WTC11 (cell line): ENCODE measurements at regions not wholly inside any gene's neighbourhood (a gene's known extent, or its start where the extent isn't known, plus 50 kb on each side); places are given as distances from the start of the nearest gene placed in this dataset.

Experiments used
- ATAC-seq: fragments of 200-7000 bp; cut with Tn5 transposase; 2 replicates; pipeline ENCODE4 v1.10.0; 2021; ENCODE audit warnings: mild to moderate bottlenecking, moderate library complexity
- CTCF ChIA-PET: fragments of 300-600 bp; sonication (Branson Sonifier 250); formaldehyde crosslinking; loops from one replicate; lab custom pipeline; 2021; ENCODE audit warnings: antibody characterized with exemption; lab: Charles Lee
- POLR2A ChIA-PET: fragments of 350-600 bp; sonication (Branson Sonifier 250); formaldehyde crosslinking; loops from one replicate; lab custom pipeline; 2021; ENCODE audit warnings: antibody characterized with exemption; lab: Charles Lee
- DNase-seq: peaks from one replicate; pipeline ENCODE4 v3.0.0; 2021; ENCODE audit warnings: low spot score
- H3K27ac Mint-ChIP-seq: 2 replicates; pipeline ENCODE4 v1.8.0; 2021; ENCODE audit warnings: mixed read lengths
- H3K27me3 Mint-ChIP-seq: 2 replicates; pipeline ENCODE4 v1.8.0; 2021; ENCODE audit warnings: low read depth, mild to moderate bottlenecking, moderate library complexity, mixed read lengths
- H3K36me3 Mint-ChIP-seq: 2 replicates; pipeline ENCODE4 v1.8.0; 2021; ENCODE audit warnings: mixed read lengths
- H3K4me1 Mint-ChIP-seq: 2 replicates; pipeline ENCODE4 v1.8.0; 2022; ENCODE audit warnings: mixed read lengths
- H3K4me3 Mint-ChIP-seq: 2 replicates; pipeline ENCODE4 v1.8.0; 2021; ENCODE audit warnings: mild to moderate bottlenecking, moderate library complexity, mixed read lengths
- H3K9me3 Mint-ChIP-seq: 2 replicates; pipeline ENCODE4 v1.8.0; 2021; ENCODE audit warnings: mixed read lengths
- ATF1 ChIP-seq: sonication (generic); formaldehyde crosslinking; IDR thresholded peaks from 2 replicates; pipeline ENCODE4 v1.8.1; 2023; ENCODE audit warnings: mild to moderate bottlenecking, moderate library complexity, missing genetic modification reagents
- ATF3 ChIP-seq: sonication (generic); formaldehyde crosslinking; conservative IDR thresholded peaks from 2 replicates; pipeline ENCODE4 v1.8.1; 2022; ENCODE audit warnings: mild to moderate bottlenecking, missing genetic modification reagents
- ATF6 ChIP-seq: sonication (generic); formaldehyde crosslinking; IDR thresholded peaks from 2 replicates; pipeline ENCODE4 v1.8.1; 2023; ENCODE audit warnings: mild to moderate bottlenecking, missing genetic modification reagents
- CDX4 ChIP-seq: fragments of 250-450 bp; sonication (Bioruptor Pico); IDR thresholded peaks from 2 replicates; pipeline ENCODE4 v1.9.0; 2021; ENCODE audit warnings: moderate library complexity, mild to moderate bottlenecking, inconsistent platforms, borderline replicate concordance
- E2F5 ChIP-seq: sonication (generic); formaldehyde crosslinking; IDR thresholded peaks from 2 replicates; pipeline ENCODE4 v1.8.1; 2022; ENCODE audit warnings: mild to moderate bottlenecking, moderate library complexity, missing genetic modification reagents
- EMX1 ChIP-seq: fragments of 250-450 bp; sonication (Bioruptor Pico); IDR thresholded peaks from 2 replicates; pipeline ENCODE4 v1.8.0; 2021; ENCODE audit warnings: mild to moderate bottlenecking
- FOXP1 ChIP-seq: sonication (generic); formaldehyde crosslinking; IDR thresholded peaks from 2 replicates; pipeline ENCODE4 v1.8.0; 2022; ENCODE audit warnings: missing genetic modification reagents, mild to moderate bottlenecking, moderate library complexity, borderline replicate concordance
- FOXP4 ChIP-seq: sonication (generic); formaldehyde crosslinking; IDR thresholded peaks from 2 replicates; pipeline ENCODE4 v1.8.0; 2022; ENCODE audit warnings: mild to moderate bottlenecking, missing genetic modification reagents
- GABPB1 ChIP-seq: sonication (generic); formaldehyde crosslinking; IDR thresholded peaks from 2 replicates; pipeline ENCODE4 v1.8.1; 2023; ENCODE audit warnings: mild to moderate bottlenecking, missing genetic modification reagents
- GRHL2 ChIP-seq: fragments of 250-450 bp; sonication (Bioruptor Pico); IDR thresholded peaks from 2 replicates; pipeline ENCODE4 v1.8.0; 2022; ENCODE audit warnings: mild to moderate bottlenecking, moderate library complexity; ENCODE audit not compliant: insufficient replicate concordance, severe bottlenecking
- JAZF1 ChIP-seq: fragments of 250-450 bp; sonication (Bioruptor Pico); IDR thresholded peaks from 2 replicates; pipeline ENCODE4 v1.9.0; 2021; ENCODE audit warnings: moderate library complexity, mild to moderate bottlenecking, inconsistent platforms
- MYBL2 ChIP-seq: sonication (generic); formaldehyde crosslinking; IDR thresholded peaks from 2 replicates; pipeline ENCODE4 v1.8.1; 2023; ENCODE audit warnings: mild to moderate bottlenecking, moderate library complexity, missing genetic modification reagents
- NR1H2 ChIP-seq: sonication (generic); formaldehyde crosslinking; IDR thresholded peaks from 2 replicates; pipeline ENCODE4 v1.9.0; 2021; ENCODE audit warnings: mild to moderate bottlenecking, moderate library complexity, missing genetic modification reagents
- NR3C1 ChIP-seq: sonication (generic); formaldehyde crosslinking; conservative IDR thresholded peaks from 2 replicates; pipeline ENCODE4 v1.8.1; 2023; ENCODE audit warnings: low read depth, mild to moderate bottlenecking, missing genetic modification reagents
- PRDM15 ChIP-seq: sonication (generic); formaldehyde crosslinking; IDR thresholded peaks from 2 replicates; pipeline ENCODE4 v1.8.0; 2022; ENCODE audit warnings: missing genetic modification reagents
- PREB ChIP-seq: sonication (generic); formaldehyde crosslinking; IDR thresholded peaks from 2 replicates; pipeline ENCODE4 v1.8.1; 2022; ENCODE audit warnings: mild to moderate bottlenecking, missing genetic modification reagents, moderate library complexity, borderline replicate concordance
- PRRX2 ChIP-seq: fragments of 250-450 bp; sonication (Bioruptor Pico); IDR thresholded peaks from 2 replicates; pipeline ENCODE4 v1.8.0; 2021; ENCODE audit warnings: mild to moderate bottlenecking
- SMAD4 ChIP-seq: sonication (generic); formaldehyde crosslinking; IDR thresholded peaks from 2 replicates; pipeline ENCODE4 v1.8.0; 2022; ENCODE audit warnings: mild to moderate bottlenecking, missing genetic modification reagents
- SP1 ChIP-seq: sonication (generic); formaldehyde crosslinking; conservative IDR thresholded peaks from 2 replicates; pipeline ENCODE4 v1.8.1; 2022; ENCODE audit warnings: missing genetic modification reagents
- TCF7 ChIP-seq: sonication (generic); formaldehyde crosslinking; IDR thresholded peaks from 2 replicates; pipeline ENCODE4 v1.8.0; 2022; ENCODE audit warnings: mild to moderate bottlenecking, low read depth, missing genetic modification reagents, moderate library complexity
- TEAD1 ChIP-seq: sonication (generic); formaldehyde crosslinking; IDR thresholded peaks from 2 replicates; pipeline ENCODE4 v1.8.0; 2022; ENCODE audit warnings: mild to moderate bottlenecking, missing genetic modification reagents
- ZNF121 ChIP-seq: sonication (generic); formaldehyde crosslinking; IDR thresholded peaks from 2 replicates; pipeline ENCODE4 v1.8.0; 2023; ENCODE audit warnings: missing genetic modification reagents
- ZNF416 ChIP-seq: fragments of 250-450 bp; sonication (Bioruptor Pico); IDR thresholded peaks from 2 replicates; pipeline ENCODE4 v1.9.0; 2021; ENCODE audit warnings: mild to moderate bottlenecking, inconsistent platforms
- ZNF512 ChIP-seq: sonication (generic); formaldehyde crosslinking; IDR thresholded peaks from 2 replicates; pipeline ENCODE4 v1.8.1; 2022; ENCODE audit warnings: missing genetic modification reagents, borderline replicate concordance
- TF ChIP-seq, protein P1 (sequence below): sonication (generic); formaldehyde crosslinking; IDR thresholded peaks from 2 replicates; pipeline ENCODE4 v1.8.1; 2023; ENCODE audit warnings: mild to moderate bottlenecking, missing genetic modification reagents, moderate library complexity

DNA sequence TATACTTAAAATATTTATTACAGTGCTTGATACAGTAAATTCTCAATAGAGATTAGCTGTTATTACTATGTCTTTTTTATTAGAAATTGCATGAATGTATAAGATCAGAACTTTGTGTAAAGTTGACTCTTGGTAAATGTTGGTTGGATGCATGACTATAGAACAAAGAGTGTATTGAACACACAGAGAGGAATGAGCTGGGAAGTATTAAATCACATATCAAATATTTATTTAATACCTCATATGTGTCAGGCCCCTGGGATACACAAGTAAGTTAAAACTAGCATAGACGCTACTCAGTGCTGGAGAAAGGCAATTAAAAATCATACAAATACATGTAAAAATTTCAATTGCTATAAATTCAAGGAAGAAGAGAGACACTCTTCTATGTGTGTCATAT, 550.7 kb upstream of the TLE4 start (continued):
- TF ChIP-seq ATF6 (no peak), FOXP4 (CRISPR knock-in tag) (no peak), SP1 (CRISPR knock-in tag) (no peak), SMAD4 (no peak), PREB (no peak), MYBL2 (CRISPR knock-in tag) (no peak), E2F5 (CRISPR knock-in tag) (no peak), NR3C1 (CRISPR knock-in tag) (no peak), TEAD1 (CRISPR knock-in tag) (no peak), ZNF121 (no peak)

GRCh38 chr9:79023134-79023580, 548.6 kb upstream of the TLE4 start:
- ChIA-PET POLR2A (no interaction called here), CTCF (no interaction called here)
- no peak for DNase-seq
- ATAC-seq = no peak
- Mint-ChIP-seq H3K4me3 (no peak overlapping the region), H3K9me3 (peaks cover 8% of the 10 kb centered on the region), H3K27ac (no peak overlapping the region), H3K4me1 (peaks cover 29% of the 10 kb centered on the region), H3K27me3 (no peaks in the 10 kb centered on the region), H3K36me3 (no peaks in the 10 kb centered on the region)
- TF ChIP-seq PRRX2 (CRISPR knock-in tag) = no peak
- TF ChIP-seq SP1 (CRISPR knock-in tag) = no peak
- no peak for TF ChIP-seq TEAD1 (CRISPR knock-in tag)
- TF ChIP-seq ZNF512 (CRISPR knock-in tag) = no peak
- no peak for TF ChIP-seq ZNF416 (CRISPR knock-in tag)
- TF ChIP-seq ATF3 = no peak
- TF ChIP-seq CDX4 = no peak
- no peak for TF ChIP-seq TCF7 (CRISPR knock-in tag)
- no peak for TF ChIP-seq FOXP1 (CRISPR knock-in tag)
- TF ChIP-seq NR1H2 (CRISPR knock-in tag) = no peak
- TF ChIP-seq JAZF1 = no peak
- no peak for TF ChIP-seq EMX1 (CRISPR knock-in tag)
- TF ChIP-seq GRHL2 (CRISPR knock-in tag) = no peak
- TF ChIP-seq, protein P1, sequence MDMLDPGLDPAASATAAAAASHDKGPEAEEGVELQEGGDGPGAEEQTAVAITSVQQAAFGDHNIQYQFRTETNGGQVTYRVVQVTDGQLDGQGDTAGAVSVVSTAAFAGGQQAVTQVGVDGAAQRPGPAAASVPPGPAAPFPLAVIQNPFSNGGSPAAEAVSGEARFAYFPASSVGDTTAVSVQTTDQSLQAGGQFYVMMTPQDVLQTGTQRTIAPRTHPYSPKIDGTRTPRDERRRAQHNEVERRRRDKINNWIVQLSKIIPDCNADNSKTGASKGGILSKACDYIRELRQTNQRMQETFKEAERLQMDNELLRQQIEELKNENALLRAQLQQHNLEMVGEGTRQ = no peak
- TF ChIP-seq ZNF121 = no peak
- TF ChIP-seq GABPB1 = no peak
- no peak for TF ChIP-seq PRDM15
- TF ChIP-seq ATF1 (CRISPR knock-in tag) = no peak
- TF ChIP-seq NR3C1 (CRISPR knock-in tag) = no peak
